Uterus (tissue), 2 donors: ENCODE measurements at regions not wholly inside any gene's neighbourhood (a gene's known extent, or its start where the extent isn't known, plus 50 kb on each side); places are given as distances from the start of the nearest gene placed in this dataset.

Experiments
- POLR2A ChIP-seq, 2 donors: fragments of 450-650 bp; IDR thresholded peaks; one replicate each; pipeline ENCODE4 v1.6.1; 2016; ENCODE audit warnings: antibody characterized with exemption in 2 of 2, mild to moderate bottlenecking in 1 of 2, moderate library complexity in 1 of 2
- TF ChIP-seq, protein P1 (sequence below), 4 experiments: fragments of 200-600 bp in 2 of 4; fragments of 450-650 bp in 2 of 4; sonication (generic) in 2 of 4; IDR thresholded peaks; one replicate each; pipeline ENCODE4 v1.5.1; 2016 to 2019; ENCODE audit warnings: antibody characterized with exemption in 4 of 4, mild to moderate bottlenecking in 2 of 4, moderate library complexity in 1 of 4

DNA sequence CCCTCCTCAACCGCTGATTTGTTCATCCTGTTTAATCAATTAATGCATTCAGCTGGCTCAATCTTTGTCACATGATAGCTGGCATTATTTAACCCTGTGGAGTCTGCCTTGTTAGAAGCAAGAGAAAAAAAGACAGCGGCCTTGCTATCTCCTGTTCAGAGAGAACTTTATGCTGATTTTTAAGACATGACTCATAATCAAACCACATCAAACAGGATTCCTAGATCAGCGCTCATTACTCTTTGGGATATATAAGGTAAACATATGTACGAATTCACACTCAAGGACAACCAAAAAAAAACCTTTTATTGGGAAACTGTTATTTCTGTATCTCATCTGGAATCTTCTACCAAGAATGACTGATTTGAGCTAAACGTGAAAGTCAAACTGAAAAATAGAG, 195.1 kb downstream of the C1D start:
- TF ChIP-seq, protein P1, sequence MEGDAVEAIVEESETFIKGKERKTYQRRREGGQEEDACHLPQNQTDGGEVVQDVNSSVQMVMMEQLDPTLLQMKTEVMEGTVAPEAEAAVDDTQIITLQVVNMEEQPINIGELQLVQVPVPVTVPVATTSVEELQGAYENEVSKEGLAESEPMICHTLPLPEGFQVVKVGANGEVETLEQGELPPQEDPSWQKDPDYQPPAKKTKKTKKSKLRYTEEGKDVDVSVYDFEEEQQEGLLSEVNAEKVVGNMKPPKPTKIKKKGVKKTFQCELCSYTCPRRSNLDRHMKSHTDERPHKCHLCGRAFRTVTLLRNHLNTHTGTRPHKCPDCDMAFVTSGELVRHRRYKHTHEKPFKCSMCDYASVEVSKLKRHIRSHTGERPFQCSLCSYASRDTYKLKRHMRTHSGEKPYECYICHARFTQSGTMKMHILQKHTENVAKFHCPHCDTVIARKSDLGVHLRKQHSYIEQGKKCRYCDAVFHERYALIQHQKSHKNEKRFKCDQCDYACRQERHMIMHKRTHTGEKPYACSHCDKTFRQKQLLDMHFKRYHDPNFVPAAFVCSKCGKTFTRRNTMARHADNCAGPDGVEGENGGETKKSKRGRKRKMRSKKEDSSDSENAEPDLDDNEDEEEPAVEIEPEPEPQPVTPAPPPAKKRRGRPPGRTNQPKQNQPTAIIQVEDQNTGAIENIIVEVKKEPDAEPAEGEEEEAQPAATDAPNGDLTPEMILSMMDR (IDR thresholded peaks at IDR 0.05) = no peak
- no peak for TF ChIP-seq POLR2A (IDR thresholded peaks at IDR 0.05)
